Neural cell (in vitro differentiated cells): ENCODE measurements at regions not wholly inside any gene's neighbourhood (a gene's known extent, or its start where the extent isn't known, plus 50 kb on each side); places are given as distances from the start of the nearest gene placed in this dataset.

Experiments used
- H2AFZ ChIP-seq: fragments of 200-600, 300-800 bp; sonication (generic), shearing (Covaris generic); 2 replicates; pipeline ENCODE4 v1.6.0; 2014; ENCODE audit warnings: low read depth, mild to moderate bottlenecking, antibody characterized with exemption, low read length, moderate library complexity
- H3F3A ChIP-seq: fragments of 200-600 bp; shearing (Covaris generic); 2 replicates; pipeline ENCODE4 v1.6.1; 2016; ENCODE audit warnings: mild to moderate bottlenecking, moderate library complexity, mixed read lengths, antibody characterized with exemption, low read length; ENCODE audit not compliant: insufficient read depth, poor library complexity, severe bottlenecking
- H3K27ac ChIP-seq: fragments of 200-600, 300-800 bp; sonication (generic), shearing (Covaris generic); 2 replicates; pipeline ENCODE4 v1.5.1; 2014; ENCODE audit warnings: mild to moderate bottlenecking, low read length, moderate library complexity
- H3K27me3 ChIP-seq: fragments of 300-800, 200-600 bp; sonication (generic), shearing (Covaris generic); 2 replicates; pipeline ENCODE4 v1.6.0; 2014; ENCODE audit warnings: mild to moderate bottlenecking, low read depth, low read length, moderate library complexity; ENCODE audit not compliant: insufficient read depth
- H3K36me3 ChIP-seq: fragments of 300-800, 200-600 bp; sonication (generic), shearing (Covaris generic); 2 replicates; pipeline ENCODE4 v1.5.1; 2014; ENCODE audit warnings: mild to moderate bottlenecking, antibody characterized with exemption, low read length, moderate library complexity; ENCODE audit not compliant: insufficient read depth
- H3K4me2 ChIP-seq: fragments of 300-800, 200-600 bp; sonication (generic), shearing (Covaris generic); 2 replicates; pipeline ENCODE4 v1.6.0; 2014; ENCODE audit warnings: mild to moderate bottlenecking, low read length
- H3K4me3 ChIP-seq: fragments of 300-800, 200-600 bp; sonication (generic), shearing (Covaris generic); 2 replicates; pipeline ENCODE4 v1.5.1; 2014; ENCODE audit warnings: mild to moderate bottlenecking, low read length, moderate library complexity
- H3K79me2 ChIP-seq: fragments of 200-600 bp; shearing (Covaris generic); replicated peaks from 2 replicates; pipeline ENCODE4 v1.6.0; 2014; ENCODE audit warnings: mild to moderate bottlenecking, low read length, moderate library complexity; ENCODE audit not compliant: insufficient read depth
- H3K9ac ChIP-seq: fragments of 300-800, 200-600 bp; sonication (generic), shearing (Covaris generic); 2 replicates; pipeline ENCODE4 v1.6.1; 2016; ENCODE audit warnings: mild to moderate bottlenecking, low read length, mixed read lengths
- H3K9me2 ChIP-seq: fragments of 200-600 bp; shearing (Covaris generic); 2 replicates; pipeline ENCODE4 v1.6.1; 2016; ENCODE audit warnings: mild to moderate bottlenecking, low read length, mixed read lengths; ENCODE audit not compliant: insufficient read depth
- H3K9me3 ChIP-seq: fragments of 200-600, 300-800 bp; sonication (generic), shearing (Covaris generic); 2 replicates; pipeline ENCODE4 v1.6.1; 2016; ENCODE audit warnings: mild to moderate bottlenecking, mixed run types, low read length, moderate library complexity, mixed read lengths
- H4K20me1 ChIP-seq: fragments of 200-600 bp; shearing (Covaris generic); 2 replicates; pipeline ENCODE4 v1.6.1; 2016; ENCODE audit warnings: mild to moderate bottlenecking, mixed run types; ENCODE audit not compliant: insufficient read depth
- CTCF ChIP-seq: fragments of 450-650 bp; IDR thresholded peaks from 2 replicates; pipeline ENCODE4 v1.5.1; 2014; ENCODE audit warnings: antibody characterized with exemption, mild to moderate bottlenecking, moderate library complexity; ENCODE audit not compliant: poor library complexity, severe bottlenecking
- EP300 ChIP-seq: fragments of 450-650 bp; conservative IDR thresholded peaks from 2 replicates; pipeline ENCODE4 v1.6.1; 2014; ENCODE audit warnings: antibody characterized with exemption, mild to moderate bottlenecking, moderate library complexity; ENCODE audit not compliant: poor library complexity, severe bottlenecking
- EZH2 ChIP-seq: fragments of 200-600, 300-800 bp; shearing (Covaris generic), sonication (generic); IDR thresholded peaks from 2 replicates; pipeline ENCODE4 v1.6.1; 2014; ENCODE audit warnings: antibody characterized with exemption, low read length, borderline replicate concordance, mild to moderate bottlenecking; ENCODE audit not compliant: insufficient read depth, poor library complexity, severe bottlenecking
- MXI1 ChIP-seq: fragments of 450-650 bp; conservative IDR thresholded peaks from 2 replicates; pipeline ENCODE4 v1.6.1; 2014; ENCODE audit warnings: antibody characterized with exemption, mild to moderate bottlenecking; ENCODE audit not compliant: poor library complexity, severe bottlenecking
- POLR2AphosphoS5 ChIP-seq: IDR thresholded peaks from 2 replicates; pipeline ENCODE4 v1.6.1; 2012
- RAD21 ChIP-seq: fragments of 450-650 bp; conservative IDR thresholded peaks from 2 replicates; pipeline ENCODE4 v1.6.1; 2014; ENCODE audit warnings: antibody characterized with exemption, mild to moderate bottlenecking, moderate library complexity
- SMC3 ChIP-seq: fragments of 450-650 bp; conservative IDR thresholded peaks from 2 replicates; pipeline ENCODE4 v1.6.1; 2014; ENCODE audit warnings: antibody characterized with exemption, mild to moderate bottlenecking, moderate library complexity; ENCODE audit not compliant: poor library complexity
- TAF1 ChIP-seq: IDR thresholded peaks from 2 replicates; pipeline ENCODE4 v1.6.1; 2012; ENCODE audit warnings: low read depth
- TF ChIP-seq, protein P1 (sequence below): IDR thresholded peaks from 2 replicates; pipeline ENCODE4 v1.6.1; 2012; ENCODE audit warnings: borderline replicate concordance

DNA sequence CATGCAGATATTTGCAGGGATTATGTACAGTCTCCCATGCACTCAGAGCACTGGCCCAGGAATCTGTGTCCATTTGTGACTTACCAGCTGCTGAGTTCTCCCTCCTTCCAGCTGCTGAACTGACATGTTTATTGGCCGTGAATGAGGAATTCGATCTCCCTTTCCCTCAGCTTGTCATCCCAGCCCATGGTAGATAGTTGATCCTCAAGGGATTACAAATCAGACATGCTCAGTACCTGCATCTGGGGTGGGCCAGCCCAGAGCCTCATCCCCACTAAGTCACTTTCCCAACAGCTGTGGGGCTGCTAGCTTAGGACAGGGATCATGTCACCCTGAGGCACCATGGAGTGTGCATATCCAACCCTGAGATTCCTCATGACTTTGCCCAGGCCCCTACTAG lies 1284.9 kb upstream of the LRRTM1 start:
- no peaks in the 10 kb centered on the region for H3K27me3 ChIP-seq

GRCh38 chr2:81583311-81584108 lies 1279.0 kb upstream of the LRRTM1 start:
- Histone ChIP-seq H4K20me1 (no peaks in the 10 kb centered on the region), H3K9me3 (no peaks in the 10 kb centered on the region), H2AFZ (no peak overlapping the region), H3F3A (no peaks in the 10 kb centered on the region), H3K27me3 (no peaks in the 10 kb centered on the region), H3K4me2 (no peak overlapping the region), H3K36me3 (no peaks in the 10 kb centered on the region), H3K4me3 (no peak overlapping the region), H3K9ac (no peak overlapping the region), H3K27ac (no peak overlapping the region), H3K79me2 (no peaks in the 10 kb centered on the region), H3K9me2 (no peaks in the 10 kb centered on the region)
- TF ChIP-seq CTCF (no peak), RAD21 (no peak), EZH2 (no peak), MXI1 (no peak), TAF1 (no peak), POLR2AphosphoS5 (no peak), SMC3 (no peak)
- TF ChIP-seq, protein P1, sequence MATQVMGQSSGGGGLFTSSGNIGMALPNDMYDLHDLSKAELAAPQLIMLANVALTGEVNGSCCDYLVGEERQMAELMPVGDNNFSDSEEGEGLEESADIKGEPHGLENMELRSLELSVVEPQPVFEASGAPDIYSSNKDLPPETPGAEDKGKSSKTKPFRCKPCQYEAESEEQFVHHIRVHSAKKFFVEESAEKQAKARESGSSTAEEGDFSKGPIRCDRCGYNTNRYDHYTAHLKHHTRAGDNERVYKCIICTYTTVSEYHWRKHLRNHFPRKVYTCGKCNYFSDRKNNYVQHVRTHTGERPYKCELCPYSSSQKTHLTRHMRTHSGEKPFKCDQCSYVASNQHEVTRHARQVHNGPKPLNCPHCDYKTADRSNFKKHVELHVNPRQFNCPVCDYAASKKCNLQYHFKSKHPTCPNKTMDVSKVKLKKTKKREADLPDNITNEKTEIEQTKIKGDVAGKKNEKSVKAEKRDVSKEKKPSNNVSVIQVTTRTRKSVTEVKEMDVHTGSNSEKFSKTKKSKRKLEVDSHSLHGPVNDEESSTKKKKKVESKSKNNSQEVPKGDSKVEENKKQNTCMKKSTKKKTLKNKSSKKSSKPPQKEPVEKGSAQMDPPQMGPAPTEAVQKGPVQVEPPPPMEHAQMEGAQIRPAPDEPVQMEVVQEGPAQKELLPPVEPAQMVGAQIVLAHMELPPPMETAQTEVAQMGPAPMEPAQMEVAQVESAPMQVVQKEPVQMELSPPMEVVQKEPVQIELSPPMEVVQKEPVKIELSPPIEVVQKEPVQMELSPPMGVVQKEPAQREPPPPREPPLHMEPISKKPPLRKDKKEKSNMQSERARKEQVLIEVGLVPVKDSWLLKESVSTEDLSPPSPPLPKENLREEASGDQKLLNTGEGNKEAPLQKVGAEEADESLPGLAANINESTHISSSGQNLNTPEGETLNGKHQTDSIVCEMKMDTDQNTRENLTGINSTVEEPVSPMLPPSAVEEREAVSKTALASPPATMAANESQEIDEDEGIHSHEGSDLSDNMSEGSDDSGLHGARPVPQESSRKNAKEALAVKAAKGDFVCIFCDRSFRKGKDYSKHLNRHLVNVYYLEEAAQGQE = no peak

More for the DNA sequence above, 1284.9 kb upstream of the LRRTM1 start:
- Histone ChIP-seq H3K4me2 (no peak overlapping the region), H3K4me3 (no peak overlapping the region), H3F3A (no peaks in the 10 kb centered on the region), H3K9me3 (no peaks in the 10 kb centered on the region), H3K27ac (no peak overlapping the region), H2AFZ (no peak overlapping the region), H4K20me1 (no peaks in the 10 kb centered on the region), H3K36me3 (no peaks in the 10 kb centered on the region), H3K9me2 (no peaks in the 10 kb centered on the region), H3K79me2 (no peaks in the 10 kb centered on the region), H3K9ac (no peak overlapping the region)
- TF ChIP-seq, protein P1 = no peak
- TF ChIP-seq SMC3 = no peak
- no peak for TF ChIP-seq CTCF
- no peak for TF ChIP-seq POLR2AphosphoS5
- no peak for TF ChIP-seq MXI1
- no peak for TF ChIP-seq TAF1
- no peak for TF ChIP-seq EZH2
- TF ChIP-seq RAD21 = no peak
- TF ChIP-seq EP300 = no peak
